H1 (cell line): ENCODE measurements at regions not wholly inside any gene's neighbourhood (a gene's known extent, or its start where the extent isn't known, plus 50 kb on each side); places are given as distances from the start of the nearest gene placed in this dataset.

ENCODE experiments used
- CTCF ChIA-PET: fragments of 300-600 bp; sonication (Branson Sonifier 250); formaldehyde crosslinking; loops from one replicate; lab custom pipeline; 2021; ENCODE audit not compliant: partially characterized antibody; lab: Charles Lee
- POLR2A ChIA-PET: fragments of 300-600 bp; sonication (Branson Sonifier 250); formaldehyde crosslinking; loops from one replicate; lab custom pipeline; 2021; ENCODE audit warnings: inconsistent platforms; ENCODE audit not compliant: partially characterized antibody; lab: Charles Lee
- DNase-seq, 2 experiments: peaks; one replicate each; pipeline versions ENCODE4 v3.0.0 to v3.0.0-alpha.2; 2010 to 2022; ENCODE audit warnings: low spot score in 2 of 2, low read depth in 1 of 2, mixed read lengths in 1 of 2
- FAIRE-seq: peaks from 2 replicates; lab custom pipeline; 2011; peaks lifted over from hg19 to GRCh38; lab: Jason Lieb, UNC
- H2AFZ ChIP-seq: 2 replicates; pipeline ENCODE4 v1.8.1; 2012; ENCODE audit warnings: low read length, inconsistent platforms
- H2AK5ac ChIP-seq: 2 replicates; pipeline ENCODE4 v1.6.1; 2013; ENCODE audit warnings: low read depth, low read length
- H2BK120ac ChIP-seq: replicated peaks from 2 replicates; pipeline ENCODE3; 2013; ENCODE audit warnings: low read depth, low read length, inconsistent platforms
- H2BK12ac ChIP-seq: 2 replicates; pipeline ENCODE4 v1.6.1; 2013; ENCODE audit warnings: low read depth, low read length
- H2BK15ac ChIP-seq: 2 replicates; pipeline ENCODE4 v1.6.1; 2013; ENCODE audit warnings: low read length
- H2BK20ac ChIP-seq: 2 replicates; pipeline ENCODE4 v1.6.1; 2013; ENCODE audit warnings: low read length
- H2BK5ac ChIP-seq: 2 replicates; pipeline ENCODE4 v1.6.1; 2013; ENCODE audit warnings: low read depth, low read length
- H3K14ac ChIP-seq: 2 replicates; pipeline ENCODE4 v1.6.1; 2013; ENCODE audit warnings: inconsistent platforms; ENCODE audit not compliant: insufficient read length
- H3K18ac ChIP-seq: 2 replicates; pipeline ENCODE4 v1.6.1; 2013; ENCODE audit warnings: low read length; ENCODE audit errors: extremely low read depth
- H3K23ac ChIP-seq: 2 replicates; pipeline ENCODE4 v1.6.1; 2013; ENCODE audit warnings: inconsistent platforms; ENCODE audit not compliant: insufficient read length
- H3K23me2 ChIP-seq: 2 replicates; pipeline ENCODE4 v1.6.1; 2013; ENCODE audit warnings: low read depth, low read length
- H3K27ac ChIP-seq: 2 replicates; pipeline ENCODE4 v1.6.1; 2011; ENCODE audit warnings: low read depth, low read length, inconsistent platforms
- H3K27me3 ChIP-seq, 4 experiments: replicated peaks in 1 of 4; 1 replicate in 1 of 4; 2 replicates in 3 of 4; pipeline versions ENCODE4 v1.6.1 to v1.8.1; 2011 to 2013; ENCODE audit warnings: low read length in 3 of 4, mild to moderate bottlenecking in 3 of 4, inconsistent platforms in 2 of 4, mixed read lengths in 2 of 4, moderate library complexity in 1 of 4; ENCODE audit not compliant: control insufficient read depth in 3 of 4, insufficient read depth in 3 of 4; ENCODE audit errors: extremely low read depth in 1 of 4
- H3K36me3 ChIP-seq, 4 experiments: 2 replicates each; pipeline versions ENCODE4 v1.6.1 to v1.8.1; 2011 to 2013; ENCODE audit warnings: mild to moderate bottlenecking in 4 of 4, low read length in 3 of 4, moderate library complexity in 2 of 4, control low read depth in 1 of 4, inconsistent platforms in 1 of 4; ENCODE audit not compliant: insufficient read depth in 4 of 4, control insufficient read depth in 2 of 4
- H3K4ac ChIP-seq: replicated peaks from 2 replicates; pipeline ENCODE3; 2013; ENCODE audit warnings: low read length, low read depth, mixed read lengths, inconsistent platforms; ENCODE audit not compliant: insufficient read length
- H3K4me1 ChIP-seq, 4 experiments: replicated peaks in 1 of 4; 1 replicate in 1 of 4; 2 replicates in 3 of 4; pipeline versions ENCODE4 v1.6.1 to v1.8.1; 2011 to 2013; ENCODE audit warnings: low read length in 3 of 4, inconsistent platforms in 2 of 4, mixed read lengths in 1 of 4; ENCODE audit not compliant: insufficient read depth in 4 of 4, control insufficient read depth in 3 of 4
- H3K4me2 ChIP-seq, 2 experiments: 2 replicates each; pipeline versions ENCODE4 v1.6.1 to v1.8.1; 2011 to 2013; ENCODE audit warnings: low read depth in 2 of 2, low read length in 2 of 2, control low read depth in 1 of 2, inconsistent platforms in 1 of 2, mild to moderate bottlenecking in 1 of 2; ENCODE audit not compliant: insufficient read depth in 1 of 2
- H3K4me3 ChIP-seq, 4 experiments: fragments of 200-600, 300-600 bp in 1 of 4; sonication (generic), shearing (Covaris generic), sonication (Bioruptor Twin) in 1 of 4; 2 replicates each; pipeline versions ENCODE4 v1.5.1 to v1.8.1; 2011 to 2016; ENCODE audit warnings: low read length in 4 of 4, low read depth in 3 of 4, control low read depth in 2 of 4, inconsistent platforms in 2 of 4, mild to moderate bottlenecking in 2 of 4, mixed read lengths in 1 of 4, moderate library complexity in 1 of 4; ENCODE audit not compliant: insufficient read depth in 2 of 4; ENCODE audit errors: extremely low read depth in 1 of 4
- H3K56ac ChIP-seq: replicated peaks from 2 replicates; pipeline ENCODE3; 2013; ENCODE audit warnings: low read depth, mild to moderate bottlenecking, mixed read lengths, low read length, inconsistent platforms; ENCODE audit not compliant: insufficient read length
- H3K79me1 ChIP-seq: 2 replicates; pipeline ENCODE4 v1.6.1; 2013; ENCODE audit warnings: low read depth, low read length, control low read depth
- H3K79me2 ChIP-seq, 2 experiments: 2 replicates each; pipeline versions ENCODE4 v1.6.1 to v1.8.1; 2012 to 2013; ENCODE audit warnings: low read length in 2 of 2, mild to moderate bottlenecking in 2 of 2, inconsistent platforms in 1 of 2; ENCODE audit not compliant: insufficient read depth in 2 of 2, control insufficient read depth in 1 of 2
- H3K9ac ChIP-seq, 4 experiments: replicated peaks in 1 of 4; 1 replicate in 1 of 4; 2 replicates in 3 of 4; pipeline versions ENCODE4 v1.6.1 to v1.8.1; 2011 to 2013; ENCODE audit warnings: low read depth in 3 of 4, low read length in 3 of 4, control low read depth in 2 of 4, mild to moderate bottlenecking in 2 of 4, moderate library complexity in 2 of 4, inconsistent platforms in 1 of 4; ENCODE audit errors: extremely low read depth in 1 of 4
- H3K9me3 ChIP-seq, 2 experiments: 2 replicates each; pipeline versions ENCODE4 v1.6.1 to v1.8.1; 2012 to 2013; ENCODE audit warnings: mild to moderate bottlenecking in 2 of 2, moderate library complexity in 2 of 2, control low read depth in 1 of 2, inconsistent platforms in 1 of 2, low read depth in 1 of 2, low read length in 1 of 2, mixed read lengths in 1 of 2; ENCODE audit not compliant: insufficient read depth in 2 of 2
- H4K20me1 ChIP-seq, 2 experiments: replicated peaks in 1 of 2; 2 replicates each; pipeline versions ENCODE3 to v1.8.1; 2011 to 2013; ENCODE audit warnings: inconsistent platforms in 2 of 2, low read length in 2 of 2, mild to moderate bottlenecking in 1 of 2; ENCODE audit not compliant: insufficient read depth in 2 of 2, control insufficient read depth in 1 of 2
- H4K5ac ChIP-seq: 2 replicates; pipeline ENCODE4 v1.6.1; 2013; ENCODE audit warnings: low read length, low read depth, mixed read lengths, inconsistent platforms; ENCODE audit not compliant: insufficient read length
- H4K8ac ChIP-seq: 2 replicates; pipeline ENCODE4 v1.8.0; 2013; ENCODE audit warnings: mild to moderate bottlenecking, moderate library complexity, low read length, inconsistent platforms; ENCODE audit not compliant: insufficient read depth; ENCODE audit errors: extremely low read depth
- H4K91ac ChIP-seq: replicated peaks from 2 replicates; pipeline ENCODE3; 2013; ENCODE audit warnings: low read length, mixed read lengths, inconsistent platforms; ENCODE audit not compliant: insufficient read length
- BACH1 ChIP-seq: IDR thresholded peaks from 2 replicates; pipeline ENCODE4 v1.6.1; 2012; ENCODE audit warnings: low read length, improper control_type of control experiment
- CHD2 ChIP-seq: IDR thresholded peaks from 2 replicates; pipeline ENCODE4 v1.6.1; 2012; ENCODE audit warnings: low read length, improper control_type of control experiment
- CREB1 ChIP-seq: IDR thresholded peaks from 2 replicates; pipeline ENCODE4 v1.6.1; 2012; ENCODE audit warnings: inconsistent platforms
- EZH2 ChIP-seq: fragments of 200-600 bp; sonication (generic); IDR thresholded peaks from 2 replicates; pipeline ENCODE4 v1.7.1; 2012; ENCODE audit warnings: low read depth, mild to moderate bottlenecking, moderate library complexity, low read length, inconsistent platforms; ENCODE audit not compliant: severe bottlenecking
- KDM1A ChIP-seq: fragments of 200-600, 300-600 bp; sonication (generic); IDR thresholded peaks from 2 replicates; pipeline ENCODE4 v1.7.1; 2016; ENCODE audit warnings: mild to moderate bottlenecking, low read length, borderline replicate concordance
- SP2 ChIP-seq: IDR thresholded peaks from 2 replicates; pipeline ENCODE4 v1.6.1; 2012; ENCODE audit warnings: mild to moderate bottlenecking, low read length, inconsistent platforms
- ZNF274 ChIP-seq: IDR thresholded peaks from 2 replicates; pipeline ENCODE4 v1.7.0; 2012; ENCODE audit warnings: low read length, borderline replicate concordance; ENCODE audit errors: extremely low read depth
- WGBS, 2 experiments: shearing (Covaris generic) in 1 of 2; methylation state at CpG; one replicate each; pipeline versions ENCODE4 v1.1.6 to v1.1.7; 2013 to 2015; ENCODE audit warnings: low lambda C conversion rate in 2 of 2, mixed read lengths in 2 of 2, inconsistent platforms in 1 of 2, low coverage in 1 of 2, missing lambda C conversion rate in 1 of 2; ENCODE audit not compliant: insufficient replicate concordance in 2 of 2, insufficient coverage in 1 of 2, insufficient read length in 1 of 2; ENCODE audit errors: extremely low coverage in 1 of 2, missing lambda C conversion rate in 1 of 2; 5-methylcytosine and 5-hydroxymethylcytosine counted together

DNA sequence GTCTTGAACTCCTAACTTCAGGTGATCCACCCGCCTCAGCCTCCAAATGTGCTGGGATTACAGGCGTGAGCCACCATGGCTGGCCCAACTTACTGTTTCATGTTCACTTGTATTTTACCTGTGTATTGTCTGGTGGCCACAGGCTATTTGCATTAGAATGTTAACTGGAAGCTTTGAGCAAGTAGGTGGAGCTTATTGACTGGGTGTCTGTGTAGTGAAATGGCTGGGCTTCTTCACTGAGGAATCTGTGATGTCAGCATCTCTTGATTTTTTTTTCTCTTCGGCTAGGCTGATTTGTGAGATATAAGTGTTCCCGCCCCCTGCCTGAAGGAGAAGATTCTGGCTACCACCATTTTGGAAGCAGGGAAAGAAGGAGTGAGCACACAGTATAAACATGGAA, 237.8 kb upstream of the PEX5L start:
- POLR2A ChIA-PET = no interaction called here
- Histone ChIP-seq H3K56ac (no peak overlapping the region), H2BK120ac (no peak overlapping the region), H3K23me2 (no peaks in the 10 kb centered on the region), H4K5ac (no peak overlapping the region), H2BK15ac (no peak overlapping the region), H3K4me3 (no peak overlapping the region), H3K79me2 (no peaks in the 10 kb centered on the region), H4K20me1 (no peaks in the 10 kb centered on the region), H2BK12ac (no peak overlapping the region), H3K27ac (no peak overlapping the region), H2AK5ac (no peak overlapping the region), H3K79me1 (no peaks in the 10 kb centered on the region), H3K23ac (no peak overlapping the region), H3K9me3 (no peaks in the 10 kb centered on the region), H3K27me3 (no peaks in the 10 kb centered on the region), H2BK5ac (no peak overlapping the region), H3K14ac (no peak overlapping the region), H4K8ac (no peak overlapping the region), H2AFZ (0 out of 2 replicates have a peak overlapping the region, but pooled peaks have one; percentile 67), H3K9ac (no peak overlapping the region), H4K91ac (no peak overlapping the region), H3K4me1 (peaks cover 0 to 3% (median 1%) of the 10 kb centered on the region in 4 experiments; a peak in 2 of 7 replicates), H3K4ac (no peak overlapping the region), H2BK20ac (no peak overlapping the region), H3K18ac (no peak overlapping the region), H3K4me2 (no peak overlapping the region), H3K36me3 (no peaks in the 10 kb centered on the region)
- DNase-seq (no peak), FAIRE-seq (no peak)
- WGBS, 2 experiments = 94% methylated on average over 4 of the region's 4 CpGs; no CpG with 5 or more reads in 1 of the 2 experiments
- no peak for TF ChIP-seq KDM1A
- TF ChIP-seq EZH2 = no peak
- TF ChIP-seq BACH1 = no peak
- TF ChIP-seq CREB1 = no peak
- TF ChIP-seq CHD2 = no peak
- no peak for TF ChIP-seq ZNF274
- TF ChIP-seq SP2 = no peak
- CTCF ChIA-PET = no interaction called here
